Ecto neural progenitor cell (in vitro differentiated cells): ENCODE measurements at regions not wholly inside any gene's neighbourhood (a gene's known extent, or its start where the extent isn't known, plus 50 kb on each side); places are given as distances from the start of the nearest gene placed in this dataset.
"Not testable (repeated sequence)": the region's sequence is repeated elsewhere in the genome, so short reads cannot be mapped to it uniquely, and the experiment has no call there.

ENCODE experiments used
- DNase-seq: peaks from one replicate; pipeline ENCODE4 v3.0.0-alpha.2; 2018; ENCODE audit warnings: low spot score

DNA sequence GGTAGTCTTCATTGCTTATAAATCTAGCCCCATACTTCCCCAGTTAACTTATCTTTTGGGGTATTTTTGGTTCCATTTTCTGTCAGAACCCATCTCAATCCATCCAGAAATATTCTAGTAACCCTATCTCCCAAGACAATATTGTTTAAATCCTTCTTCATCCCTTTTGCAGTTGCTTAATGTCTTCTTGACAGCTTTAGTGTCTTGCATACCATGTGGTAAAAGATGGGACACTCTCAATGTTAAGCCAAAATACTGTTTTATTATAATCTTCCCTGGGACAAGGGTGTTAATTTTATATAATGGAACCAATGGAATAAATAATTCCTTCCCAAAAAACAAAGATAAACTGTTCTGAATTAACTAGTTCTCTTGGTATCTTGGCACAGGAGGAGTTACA, 450.2 kb downstream of the CCER1 start:
- no peak for DNase-seq

DNA sequence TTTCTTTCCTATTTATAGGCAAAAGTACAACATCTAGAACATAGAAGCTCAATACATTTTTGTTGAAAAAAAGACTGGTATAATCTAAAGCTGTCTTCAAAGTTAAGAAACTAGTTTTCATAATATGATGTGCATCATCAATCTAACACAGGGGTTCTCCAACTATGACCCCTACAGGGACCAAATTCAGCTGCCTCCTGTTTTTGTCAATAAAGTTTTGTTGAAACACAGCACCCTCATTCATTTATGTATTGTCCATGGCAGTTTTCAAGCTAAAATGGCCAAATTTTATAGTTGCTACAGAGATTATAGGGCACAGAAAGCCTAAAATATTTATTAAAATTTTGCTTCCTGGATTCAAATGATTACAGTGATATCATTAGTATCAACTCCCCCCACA, 452.9 kb downstream of the CCER1 start:
- DNase-seq, result no peak

GRCh38 chr12:90501412-90501811, 453.6 kb downstream of the CCER1 start:
- DNase-seq, result no peak

GRCh38 chr12:90499795-90500194, 455.2 kb downstream of the CCER1 start:
- no peak for DNase-seq

DNA sequence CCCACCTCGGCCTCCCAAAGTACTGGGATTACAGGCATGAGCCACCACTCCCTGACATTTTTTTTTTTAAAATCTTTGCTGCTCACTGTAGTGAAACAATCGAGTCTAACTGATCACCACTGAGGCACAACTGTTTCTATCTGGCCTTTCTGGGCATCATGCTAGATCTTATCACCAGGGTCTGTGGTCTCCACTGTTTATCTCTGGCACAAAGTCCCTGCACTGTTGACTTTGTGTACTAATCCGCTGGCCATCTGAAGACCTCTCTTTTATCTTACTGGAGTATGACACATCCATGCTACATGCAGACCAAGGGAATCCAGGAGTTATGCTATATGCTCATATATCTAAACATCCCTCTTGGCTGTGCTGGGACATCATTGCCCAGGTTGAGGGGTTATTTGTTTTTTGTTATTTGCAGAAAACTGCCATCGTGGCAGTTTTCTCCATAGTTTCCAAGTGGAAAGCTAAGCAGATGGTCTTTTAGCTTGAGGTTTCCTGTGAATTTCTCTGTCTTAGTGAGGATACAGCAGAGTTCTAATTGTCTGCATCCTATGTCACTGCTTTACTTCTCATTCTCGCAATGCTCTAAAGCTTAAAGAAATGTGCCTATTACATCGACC, 456.9 kb downstream of the CCER1 start:
- DNase-seq, result no peak

DNA sequence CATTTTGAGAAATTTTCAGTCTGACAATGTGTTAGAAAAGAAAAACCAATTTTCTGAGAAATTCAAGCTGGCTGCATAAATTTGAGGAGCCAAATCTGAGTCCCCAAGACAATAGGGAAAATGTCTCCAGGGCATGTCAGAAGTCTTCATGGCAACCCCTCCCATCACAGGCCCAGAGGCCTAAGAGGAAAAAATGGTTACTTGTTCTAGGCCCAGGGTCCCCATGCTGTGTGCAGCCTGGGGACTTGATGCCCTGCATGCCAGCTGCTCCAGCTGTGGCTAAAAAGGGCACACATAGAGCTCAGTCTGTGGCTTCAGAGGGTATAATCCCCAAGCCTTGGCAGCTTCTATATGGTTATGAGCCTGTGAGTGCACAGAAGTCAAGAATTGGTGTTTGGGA, 464.6 kb downstream of the CCER1 start:
- no peak for DNase-seq

GRCh38 chr12:90489141-90489540, 465.8 kb downstream of the CCER1 start:
- no peak for DNase-seq

GRCh38 chr12:90485560-90485959, 469.4 kb downstream of the CCER1 start:
- DNase-seq, result no peak

DNA sequence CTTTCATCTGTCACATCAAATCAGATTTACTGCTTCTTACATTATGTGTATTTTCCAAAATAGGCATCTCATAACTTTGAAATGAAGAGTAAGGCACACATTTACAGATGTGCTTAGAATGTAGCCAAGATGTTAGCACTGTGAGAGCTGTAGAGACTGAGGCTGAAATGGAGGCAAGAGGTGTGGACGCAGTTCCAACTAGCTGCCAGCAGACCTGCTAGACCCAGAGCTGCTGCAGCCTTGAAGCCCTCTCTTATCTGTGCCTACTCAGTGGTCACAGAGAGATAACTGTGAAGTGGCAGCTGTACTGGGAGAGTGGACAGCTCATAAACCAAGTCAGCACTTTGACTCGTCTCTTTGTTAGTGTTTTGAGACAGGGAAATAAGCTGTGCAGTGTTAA, 470.9 kb downstream of the CCER1 start:
- DNase-seq, result no peak

DNA sequence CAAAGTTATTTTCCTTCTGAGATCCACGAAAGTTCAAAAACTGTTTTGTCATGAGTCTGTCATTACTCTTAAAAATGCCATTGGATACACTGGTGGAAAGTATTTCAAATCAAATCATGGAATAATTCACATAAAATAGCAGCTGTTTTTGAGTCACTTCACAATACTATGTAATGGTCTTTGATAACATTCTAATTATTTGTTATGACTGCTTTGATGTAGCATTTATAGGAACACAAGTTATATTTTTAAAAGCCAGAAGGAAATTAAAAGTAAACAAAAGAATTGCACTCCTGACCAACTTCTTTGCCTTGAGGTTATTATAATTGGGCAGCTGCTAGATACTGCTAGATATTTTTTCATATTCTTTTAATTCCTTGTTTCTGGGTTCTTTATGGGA, 473.2 kb downstream of the CCER1 start:
- no peak for DNase-seq

DNA sequence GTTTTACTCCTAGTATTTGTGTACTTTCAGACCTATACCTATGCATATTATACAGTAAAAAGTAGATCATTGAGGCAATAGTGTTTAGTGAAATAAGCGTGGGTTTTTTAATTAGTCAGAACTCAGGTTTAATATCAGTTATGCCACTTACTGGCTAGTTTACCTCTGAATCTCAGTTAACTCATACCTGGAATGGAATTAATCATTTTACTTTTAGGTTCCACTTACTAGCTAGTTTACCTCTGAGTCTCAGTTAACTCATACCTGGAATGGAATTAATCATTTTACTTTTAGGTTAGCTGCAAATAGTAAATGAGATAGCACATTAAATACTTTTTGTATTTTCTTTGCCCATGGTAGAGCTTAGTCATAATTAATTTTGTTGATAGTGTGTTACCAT, 475.7 kb downstream of the CCER1 start:
- no peak for DNase-seq

DNA sequence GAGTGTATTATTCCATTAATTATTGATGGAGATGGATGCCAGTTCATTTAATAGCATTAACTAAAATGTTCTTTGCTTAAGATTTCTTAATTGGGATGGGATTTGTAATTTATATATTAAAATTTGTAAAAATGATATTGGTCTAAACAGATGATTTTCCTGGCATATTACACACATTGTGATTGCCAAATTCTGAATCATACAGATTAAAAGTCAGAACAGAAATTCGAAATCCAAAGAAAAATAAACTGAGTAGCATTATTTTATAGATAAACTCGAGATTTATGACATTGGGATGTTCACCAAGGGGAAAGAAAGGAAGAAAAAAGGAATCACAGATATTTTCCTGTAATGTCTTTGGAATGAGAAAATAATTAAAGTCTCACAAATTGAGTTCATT, 481.1 kb downstream of the CCER1 start:
- no peak for DNase-seq

GRCh38 chr12:90460681-90461080, 494.3 kb downstream of the CCER1 start:
- DNase-seq, result no peak

GRCh38 chr12:90456248-90456647, 498.7 kb downstream of the CCER1 start:
- no peak for DNase-seq

GRCh38 chr12:90455756-90456155, 499.2 kb downstream of the CCER1 start:
- no peak for DNase-seq

- no peak for DNase-seq
Measured at GRCh38 chr12:90449611-90450010, 505.4 kb downstream of the CCER1 start.

DNA sequence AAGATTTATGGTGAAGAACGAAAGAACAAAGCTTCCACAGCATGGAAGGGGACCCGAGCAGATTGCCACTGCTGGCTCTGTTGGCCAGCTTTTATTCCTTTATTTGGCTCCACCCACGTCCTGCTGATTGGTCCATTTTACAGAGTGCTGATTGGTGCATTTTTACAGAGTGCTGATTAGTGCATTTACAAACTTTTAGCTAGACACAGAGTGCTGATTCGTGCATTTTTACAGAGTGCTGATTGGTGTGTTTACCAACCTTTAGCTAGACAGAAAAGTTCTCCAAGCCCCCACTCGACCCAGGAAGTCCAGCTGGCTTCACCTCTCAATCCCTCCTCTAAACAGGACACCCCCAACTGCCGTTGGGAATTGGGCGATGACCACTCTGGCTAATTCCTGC, 511.5 kb downstream of the CCER1 start:
- DNase-seq, result not testable (repeated sequence)

- DNase-seq, result no peak
Measured at GRCh38 chr12:90441431-90441830, 513.5 kb downstream of the CCER1 start.

DNA sequence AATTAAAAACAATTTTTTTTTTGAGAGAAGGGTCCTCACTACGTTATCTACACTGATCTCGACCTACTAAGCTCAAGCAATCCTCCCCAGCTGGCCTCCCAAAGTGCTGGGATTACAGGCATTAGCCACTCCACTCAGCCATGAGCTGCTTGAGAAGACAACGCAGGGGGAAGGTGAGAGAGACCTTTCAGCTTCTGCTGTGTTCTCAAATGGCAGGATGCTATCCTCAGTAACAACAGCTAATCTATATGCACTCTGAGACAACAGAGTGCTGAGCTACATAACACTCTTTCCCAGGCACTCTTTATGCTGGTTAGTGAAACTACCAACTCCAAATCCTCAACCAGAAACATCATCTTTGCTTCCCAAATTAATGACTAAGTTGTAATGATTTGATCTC, 526.1 kb downstream of the CCER1 start:
- DNase-seq, result no peak

DNA sequence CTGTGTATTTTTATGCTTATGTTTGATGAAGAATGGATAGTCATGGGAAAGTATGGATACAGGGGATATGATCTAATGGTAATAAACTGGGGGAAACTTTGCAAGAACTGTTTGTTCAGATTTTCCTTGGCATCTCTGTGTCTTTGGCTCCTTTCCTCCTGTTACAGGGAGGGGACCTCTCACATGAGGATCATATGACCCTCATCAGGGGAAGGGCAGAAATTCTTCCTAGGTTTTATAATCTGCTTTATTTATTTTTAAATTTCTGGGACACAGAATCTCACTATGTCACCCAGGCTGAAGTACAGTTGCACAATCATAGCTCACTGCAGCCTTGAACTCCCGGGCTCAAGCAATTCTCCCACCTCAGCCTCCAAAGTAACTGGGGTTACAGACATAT, 526.5 kb downstream of the CCER1 start:
- DNase-seq, result no peak

GRCh38 chr12:90423965-90424364, 531.0 kb downstream of the CCER1 start:
- no peak for DNase-seq

DNA sequence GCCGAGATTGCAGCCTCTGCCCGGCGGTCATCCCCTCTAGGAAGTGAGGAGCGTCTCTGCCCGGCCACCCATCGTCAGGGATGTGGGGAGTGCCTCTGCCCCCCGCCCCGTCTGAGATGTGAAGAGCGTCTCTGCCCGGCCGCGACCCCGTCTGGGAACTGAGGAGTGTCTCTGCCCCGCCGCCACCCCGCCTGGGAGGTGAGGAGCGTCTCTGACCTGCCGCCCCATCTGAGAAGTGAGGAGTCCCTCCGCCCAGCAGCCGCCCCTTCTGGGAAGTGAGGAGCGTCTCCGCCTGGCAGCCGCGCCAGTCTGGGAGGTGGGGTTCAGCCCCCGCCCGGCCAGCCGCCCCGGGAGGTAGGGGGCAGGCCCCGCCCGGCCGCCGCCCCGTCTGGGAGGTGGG, 544.0 kb downstream of the CCER1 start:
- DNase-seq, result no peak

GRCh38 chr12:90407841-90408240, 547.1 kb downstream of the CCER1 start:
- no peak for DNase-seq

DNA sequence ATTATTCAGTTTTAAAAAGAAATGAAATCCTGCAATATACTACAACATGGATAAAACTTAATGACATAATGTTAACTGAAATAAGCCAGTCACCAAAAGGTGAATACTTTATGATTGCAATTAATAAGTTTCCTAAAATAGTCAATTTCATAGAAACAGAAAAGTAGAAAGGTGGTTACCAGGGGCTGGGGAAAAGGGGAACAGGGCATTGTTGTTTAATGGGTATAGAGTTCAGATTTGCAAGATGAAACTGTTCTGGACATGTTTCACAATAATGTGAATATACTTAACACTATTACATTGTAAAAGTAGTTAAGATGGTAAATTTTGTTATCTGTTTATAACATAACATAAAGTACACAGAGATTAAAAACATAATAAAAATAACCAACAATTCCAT, 550.9 kb downstream of the CCER1 start:
- no peak for DNase-seq

GRCh38 chr12:90401185-90401584, 553.8 kb downstream of the CCER1 start:
- no peak for DNase-seq
